ENCODE measurements at regions not wholly inside any gene's neighbourhood (a gene's known extent, or its start where the extent isn't known, plus 50 kb on each side); places are given as distances from the start of the nearest gene placed in this dataset.

- no peaks in the 10 kb centered on the region for H3K79me2 ChIP-seq (ENCODE audit: insufficient read depth, low read length)
- H3K27me3 ChIP-seq (ENCODE audit: control insufficient read depth in 1 of 2, insufficient read depth in 2 of 2, low read length in 2 of 2): peaks cover 0 to 13% of the 10 kb centered on the region in 2 experiments; a peak in 2 of 5 replicates
- no peak overlapping the region for H3K27ac ChIP-seq (ENCODE audit: extremely low read length, insufficient read depth, low read length)
- no peaks in the 10 kb centered on the region for H3K4me1 ChIP-seq (ENCODE audit: insufficient read depth, low read length)
- H3K36me3 ChIP-seq (replicated peaks in 1 of 2; ENCODE audit: control insufficient read depth in 1 of 2, insufficient read depth in 2 of 2, low read length in 2 of 2): no peaks in the 10 kb centered on the region
- no peaks in the 10 kb centered on the region for H4K20me1 ChIP-seq (ENCODE audit: insufficient read depth, low read length)
- no TSS peak for BruUV-seq (replicated peaks)
- H3K4me2 ChIP-seq (ENCODE audit: low read depth, low read length): no peak overlapping the region
- no peak for TF ChIP-seq ATF2 (CRISPR knock-in tag; IDR thresholded peaks at IDR 0.05)
- FAIRE-seq: no peak
- CTCF ChIA-PET (ENCODE audit: low intra/inter-chr PET ratio, low total read pairs): no interaction called here
- H2AFZ ChIP-seq (ENCODE audit: low read length): no peak overlapping the region
- in situ Hi-C loops (cut with HindIII; ENCODE audit: extremely low pct_ligation_motif_present, low pct_unique_long_range_greater_than_20kb) (no loop called here), intact Hi-C loops (cut with micrococcal nuclease; ENCODE audit: unreplicated experiment) (no loop called here)
- H3K9me3 ChIP-seq (ENCODE audit: low read length): no peaks in the 10 kb centered on the region
- no peak overlapping the region for H3K4me3 ChIP-seq (replicated peaks in 1 of 3; ENCODE audit: insufficient read depth in 1 of 3, low read depth in 2 of 3, low read length in 3 of 3)
- POLR2A ChIA-PET: no interaction called here
- WGBS (ENCODE audit: low lambda C conversion rate): 44% methylated on average over 2 of the region's 2 CpGs
- H3K9ac ChIP-seq (ENCODE audit: insufficient read depth, low read depth, low read length): no peak overlapping the region
- DNase-seq (ENCODE audit: low spot score): no peak
- no peak for ATAC-seq
Observed at GRCh38 chr7:142470544-142470830, 212.6 kb upstream of the PRSS58 start.

GRCh38 chr7:142469696-142470543 lies 212.1 kb upstream of the PRSS58 start:
- ATAC-seq (no peak), DNase-seq (ENCODE audit: low spot score) (no peak), FAIRE-seq (no peak)
- H3K4me2 ChIP-seq (ENCODE audit: low read depth, low read length): no peak overlapping the region
- H3K9me3 ChIP-seq (ENCODE audit: low read length): no peaks in the 10 kb centered on the region
- BruUV-seq (replicated peaks): no TSS peak
- no peak overlapping the region for H2AFZ ChIP-seq (ENCODE audit: low read length)
- 15% methylated on average over 9 of the region's 11 CpGs for WGBS (ENCODE audit: low lambda C conversion rate)
- CTCF ChIA-PET (ENCODE audit: low intra/inter-chr PET ratio, low total read pairs): no interaction called here
- intact Hi-C loops (cut with micrococcal nuclease; ENCODE audit: unreplicated experiment) (no loop called here), in situ Hi-C loops (cut with HindIII; ENCODE audit: extremely low pct_ligation_motif_present, low pct_unique_long_range_greater_than_20kb) (no loop called here)
- POLR2A ChIA-PET: no interaction called here
- no peak overlapping the region for H3K27ac ChIP-seq (ENCODE audit: extremely low read length, insufficient read depth, low read length)
- H3K79me2 ChIP-seq (ENCODE audit: insufficient read depth, low read length): no peaks in the 10 kb centered on the region
- peaks cover 0 to 14% of the 10 kb centered on the region in 2 experiments; a peak in 2 of 5 replicates for H3K27me3 ChIP-seq (ENCODE audit: control insufficient read depth in 1 of 2, insufficient read depth in 2 of 2, low read length in 2 of 2)
- H3K4me3 ChIP-seq (replicated peaks in 1 of 3; ENCODE audit: insufficient read depth in 1 of 3, low read depth in 2 of 3, low read length in 3 of 3): no peak overlapping the region
- H3K9ac ChIP-seq (ENCODE audit: insufficient read depth, low read depth, low read length): no peak overlapping the region
- H4K20me1 ChIP-seq (ENCODE audit: insufficient read depth, low read length): no peaks in the 10 kb centered on the region
- H3K36me3 ChIP-seq (replicated peaks in 1 of 2; ENCODE audit: control insufficient read depth in 1 of 2, insufficient read depth in 2 of 2, low read length in 2 of 2): no peaks in the 10 kb centered on the region
- no peaks in the 10 kb centered on the region for H3K4me1 ChIP-seq (ENCODE audit: insufficient read depth, low read length)
- TF ChIP-seq ZNF121 (CRISPR knock-in tag; IDR thresholded peaks at IDR 0.05) (no peak), ZBED4 (CRISPR knock-in tag; IDR thresholded peaks at IDR 0.05; ENCODE audit: borderline replicate concordance) (no peak), KLF6 (CRISPR knock-in tag; IDR thresholded peaks at IDR 0.05) (no peak), REST (IDR thresholded peaks at IDR 0.05; ENCODE audit: borderline replicate concordance in 1 of 2, low read depth in 1 of 2, low read length in 2 of 2) (no peak), ZSCAN21 (CRISPR knock-in tag; IDR thresholded peaks at IDR 0.05; ENCODE audit: borderline replicate concordance) (no peak), ZNF432 (CRISPR knock-in tag; IDR thresholded peaks at IDR 0.05; ENCODE audit: borderline replicate concordance) (no peak)
